PC-9 (cell line): ENCODE measurements at regions not wholly inside any gene's neighbourhood (a gene's known extent, or its start where the extent isn't known, plus 50 kb on each side); places are given as distances from the start of the nearest gene placed in this dataset.

Experiments used
- EZH2 ChIP-seq: fragments of 200-600 bp; sonication (generic); IDR thresholded peaks from 2 replicates; pipeline ENCODE4 v1.8.0; 2017; ENCODE audit warnings: antibody characterized with exemption, low read depth
- TF ChIP-seq, protein P1 (sequence below): fragments of 200-600 bp; sonication (generic); conservative IDR thresholded peaks from 2 replicates; pipeline ENCODE4 v1.6.1; 2017; ENCODE audit warnings: mixed run types, antibody characterized with exemption, mild to moderate bottlenecking, moderate library complexity

DNA sequence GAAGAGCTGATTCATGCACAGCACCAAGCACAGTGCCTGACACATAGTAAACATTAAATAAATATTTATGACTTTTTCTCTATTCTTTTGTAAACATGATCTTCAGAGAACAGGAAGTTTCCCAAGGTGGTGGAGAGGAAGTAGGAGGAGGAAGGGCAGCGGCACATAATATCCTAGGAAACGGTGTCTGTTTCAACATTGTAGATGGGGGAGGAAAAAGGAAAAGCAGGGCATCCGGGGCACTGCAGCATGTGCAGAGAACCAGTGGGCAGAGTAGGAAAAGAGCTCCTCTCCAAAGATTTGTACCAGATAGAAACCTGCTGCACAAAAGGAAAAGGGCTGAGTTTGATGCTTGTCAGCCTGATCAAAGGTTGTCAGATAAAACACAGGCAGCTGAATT is 421.7 kb upstream of the ZNF462 start:
- TF ChIP-seq, protein P1, sequence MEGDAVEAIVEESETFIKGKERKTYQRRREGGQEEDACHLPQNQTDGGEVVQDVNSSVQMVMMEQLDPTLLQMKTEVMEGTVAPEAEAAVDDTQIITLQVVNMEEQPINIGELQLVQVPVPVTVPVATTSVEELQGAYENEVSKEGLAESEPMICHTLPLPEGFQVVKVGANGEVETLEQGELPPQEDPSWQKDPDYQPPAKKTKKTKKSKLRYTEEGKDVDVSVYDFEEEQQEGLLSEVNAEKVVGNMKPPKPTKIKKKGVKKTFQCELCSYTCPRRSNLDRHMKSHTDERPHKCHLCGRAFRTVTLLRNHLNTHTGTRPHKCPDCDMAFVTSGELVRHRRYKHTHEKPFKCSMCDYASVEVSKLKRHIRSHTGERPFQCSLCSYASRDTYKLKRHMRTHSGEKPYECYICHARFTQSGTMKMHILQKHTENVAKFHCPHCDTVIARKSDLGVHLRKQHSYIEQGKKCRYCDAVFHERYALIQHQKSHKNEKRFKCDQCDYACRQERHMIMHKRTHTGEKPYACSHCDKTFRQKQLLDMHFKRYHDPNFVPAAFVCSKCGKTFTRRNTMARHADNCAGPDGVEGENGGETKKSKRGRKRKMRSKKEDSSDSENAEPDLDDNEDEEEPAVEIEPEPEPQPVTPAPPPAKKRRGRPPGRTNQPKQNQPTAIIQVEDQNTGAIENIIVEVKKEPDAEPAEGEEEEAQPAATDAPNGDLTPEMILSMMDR, result no peak
- TF ChIP-seq EZH2, result no peak
